ENCODE measurements at regions not wholly inside any gene's neighbourhood (a gene's known extent, or its start where the extent isn't known, plus 50 kb on each side); places are given as distances from the start of the nearest gene placed in this dataset.

- no peak for DNase-seq
Measured at GRCh38 chr17:73724990-73725389, 80.7 kb upstream of the SDK2 start.

GRCh38 chr17:73725794-73726515, 81.7 kb upstream of the SDK2 start:
- DNase-seq: no peak

GRCh38 chr17:73727941-73728340, 83.7 kb upstream of the SDK2 start:
- no peak for DNase-seq

GRCh38 chr17:73729101-73729500, 84.9 kb upstream of the SDK2 start:
- DNase-seq: no peak

GRCh38 chr17:73731733-73732132, 87.5 kb upstream of the SDK2 start:
- no peak for DNase-seq

- DNase-seq: no peak
Measured at GRCh38 chr17:73733517-73733916, 89.3 kb upstream of the SDK2 start.

- no peak for DNase-seq
Measured at GRCh38 chr17:73735245-73735644, 91.0 kb upstream of the SDK2 start.

- DNase-seq: no peak
Measured at GRCh38 chr17:73738751-73739575, 94.7 kb upstream of the SDK2 start.

- no peak for DNase-seq
Measured at GRCh38 chr17:73740370-73740769, 96.1 kb upstream of the SDK2 start.

GRCh38 chr17:73742948-73743381, 98.7 kb upstream of the SDK2 start:
- no peak for DNase-seq

GRCh38 chr17:73743518-73744201, 99.4 kb upstream of the SDK2 start:
- no peak for DNase-seq

GRCh38 chr17:73744411-73744810, 100.2 kb upstream of the SDK2 start:
- no peak for DNase-seq

GRCh38 chr17:73746314-73747073, 102.2 kb upstream of the SDK2 start:
- DNase-seq: no peak

GRCh38 chr17:73747221-73748002, 103.2 kb upstream of the SDK2 start:
- no peak for DNase-seq

- no peak for DNase-seq
Measured at GRCh38 chr17:73748508-73748907, 104.3 kb upstream of the SDK2 start.

- DNase-seq: no peak
Measured at GRCh38 chr17:73749337-73749823, 105.1 kb upstream of the SDK2 start.

- no peak for DNase-seq
Measured at GRCh38 chr17:73749928-73750605, 105.8 kb upstream of the SDK2 start.

- no peak for DNase-seq
Measured at GRCh38 chr17:73750975-73751374, 106.7 kb upstream of the SDK2 start.

- DNase-seq: no peak
Measured at GRCh38 chr17:73753751-73754496, 109.7 kb upstream of the SDK2 start.

GRCh38 chr17:73754886-73755400, 110.7 kb upstream of the SDK2 start:
- no peak for DNase-seq

Measured in CD4-positive, alpha-beta T cell treated with Interleukin-4 for 4 hours (primary cell).